H1 (cell line): ENCODE measurements at regions not wholly inside any gene's neighbourhood (a gene's known extent, or its start where the extent isn't known, plus 50 kb on each side); places are given as distances from the start of the nearest gene placed in this dataset.
A peak's percentile ranks its signal among the peaks of the same experiment; 100 is the strongest.

Source experiments
- CTCF ChIA-PET: fragments of 300-600 bp; sonication (Branson Sonifier 250); formaldehyde crosslinking; loops from one replicate; lab custom pipeline; 2021; ENCODE audit not compliant: partially characterized antibody; lab: Charles Lee
- POLR2A ChIA-PET: fragments of 300-600 bp; sonication (Branson Sonifier 250); formaldehyde crosslinking; loops from one replicate; lab custom pipeline; 2021; ENCODE audit warnings: inconsistent platforms; ENCODE audit not compliant: partially characterized antibody; lab: Charles Lee
- DNase-seq, 2 experiments: peaks; one replicate each; pipeline versions ENCODE4 v3.0.0 to v3.0.0-alpha.2; 2010 to 2022; ENCODE audit warnings: low spot score in 2 of 2, low read depth in 1 of 2, mixed read lengths in 1 of 2
- FAIRE-seq: peaks from 2 replicates; lab custom pipeline; 2011; peaks lifted over from hg19 to GRCh38; lab: Jason Lieb, UNC
- H2AFZ ChIP-seq: 2 replicates; pipeline ENCODE4 v1.8.1; 2012; ENCODE audit warnings: low read length, inconsistent platforms
- H2AK5ac ChIP-seq: 2 replicates; pipeline ENCODE4 v1.6.1; 2013; ENCODE audit warnings: low read depth, low read length
- H2BK120ac ChIP-seq: replicated peaks from 2 replicates; pipeline ENCODE3; 2013; ENCODE audit warnings: low read depth, low read length, inconsistent platforms
- H2BK12ac ChIP-seq: 2 replicates; pipeline ENCODE4 v1.6.1; 2013; ENCODE audit warnings: low read depth, low read length
- H2BK15ac ChIP-seq: 2 replicates; pipeline ENCODE4 v1.6.1; 2013; ENCODE audit warnings: low read length
- H2BK20ac ChIP-seq: 2 replicates; pipeline ENCODE4 v1.6.1; 2013; ENCODE audit warnings: low read length
- H2BK5ac ChIP-seq: 2 replicates; pipeline ENCODE4 v1.6.1; 2013; ENCODE audit warnings: low read depth, low read length
- H3K14ac ChIP-seq: 2 replicates; pipeline ENCODE4 v1.6.1; 2013; ENCODE audit warnings: inconsistent platforms; ENCODE audit not compliant: insufficient read length
- H3K18ac ChIP-seq: 2 replicates; pipeline ENCODE4 v1.6.1; 2013; ENCODE audit warnings: low read length; ENCODE audit errors: extremely low read depth
- H3K23ac ChIP-seq: 2 replicates; pipeline ENCODE4 v1.6.1; 2013; ENCODE audit warnings: inconsistent platforms; ENCODE audit not compliant: insufficient read length
- H3K23me2 ChIP-seq: 2 replicates; pipeline ENCODE4 v1.6.1; 2013; ENCODE audit warnings: low read depth, low read length
- H3K27ac ChIP-seq: 2 replicates; pipeline ENCODE4 v1.6.1; 2011; ENCODE audit warnings: low read depth, low read length, inconsistent platforms
- H3K27me3 ChIP-seq, 4 experiments: replicated peaks in 1 of 4; 1 replicate in 1 of 4; 2 replicates in 3 of 4; pipeline versions ENCODE4 v1.6.1 to v1.8.1; 2011 to 2013; ENCODE audit warnings: low read length in 3 of 4, mild to moderate bottlenecking in 3 of 4, inconsistent platforms in 2 of 4, mixed read lengths in 2 of 4, moderate library complexity in 1 of 4; ENCODE audit not compliant: control insufficient read depth in 3 of 4, insufficient read depth in 3 of 4; ENCODE audit errors: extremely low read depth in 1 of 4
- H3K36me3 ChIP-seq, 4 experiments: 2 replicates each; pipeline versions ENCODE4 v1.6.1 to v1.8.1; 2011 to 2013; ENCODE audit warnings: mild to moderate bottlenecking in 4 of 4, low read length in 3 of 4, moderate library complexity in 2 of 4, control low read depth in 1 of 4, inconsistent platforms in 1 of 4; ENCODE audit not compliant: insufficient read depth in 4 of 4, control insufficient read depth in 2 of 4
- H3K4ac ChIP-seq: replicated peaks from 2 replicates; pipeline ENCODE3; 2013; ENCODE audit warnings: low read length, low read depth, mixed read lengths, inconsistent platforms; ENCODE audit not compliant: insufficient read length
- H3K4me1 ChIP-seq, 4 experiments: replicated peaks in 1 of 4; 1 replicate in 1 of 4; 2 replicates in 3 of 4; pipeline versions ENCODE4 v1.6.1 to v1.8.1; 2011 to 2013; ENCODE audit warnings: low read length in 3 of 4, inconsistent platforms in 2 of 4, mixed read lengths in 1 of 4; ENCODE audit not compliant: insufficient read depth in 4 of 4, control insufficient read depth in 3 of 4
- H3K4me2 ChIP-seq, 2 experiments: 2 replicates each; pipeline versions ENCODE4 v1.6.1 to v1.8.1; 2011 to 2013; ENCODE audit warnings: low read depth in 2 of 2, low read length in 2 of 2, control low read depth in 1 of 2, inconsistent platforms in 1 of 2, mild to moderate bottlenecking in 1 of 2; ENCODE audit not compliant: insufficient read depth in 1 of 2
- H3K4me3 ChIP-seq, 4 experiments: fragments of 200-600, 300-600 bp in 1 of 4; sonication (generic), shearing (Covaris generic), sonication (Bioruptor Twin) in 1 of 4; 2 replicates each; pipeline versions ENCODE4 v1.5.1 to v1.8.1; 2011 to 2016; ENCODE audit warnings: low read length in 4 of 4, low read depth in 3 of 4, control low read depth in 2 of 4, inconsistent platforms in 2 of 4, mild to moderate bottlenecking in 2 of 4, mixed read lengths in 1 of 4, moderate library complexity in 1 of 4; ENCODE audit not compliant: insufficient read depth in 2 of 4; ENCODE audit errors: extremely low read depth in 1 of 4
- H3K56ac ChIP-seq: replicated peaks from 2 replicates; pipeline ENCODE3; 2013; ENCODE audit warnings: low read depth, mild to moderate bottlenecking, mixed read lengths, low read length, inconsistent platforms; ENCODE audit not compliant: insufficient read length
- H3K79me1 ChIP-seq: 2 replicates; pipeline ENCODE4 v1.6.1; 2013; ENCODE audit warnings: low read depth, low read length, control low read depth
- H3K79me2 ChIP-seq, 2 experiments: 2 replicates each; pipeline versions ENCODE4 v1.6.1 to v1.8.1; 2012 to 2013; ENCODE audit warnings: low read length in 2 of 2, mild to moderate bottlenecking in 2 of 2, inconsistent platforms in 1 of 2; ENCODE audit not compliant: insufficient read depth in 2 of 2, control insufficient read depth in 1 of 2
- H3K9ac ChIP-seq, 4 experiments: replicated peaks in 1 of 4; 1 replicate in 1 of 4; 2 replicates in 3 of 4; pipeline versions ENCODE4 v1.6.1 to v1.8.1; 2011 to 2013; ENCODE audit warnings: low read depth in 3 of 4, low read length in 3 of 4, control low read depth in 2 of 4, mild to moderate bottlenecking in 2 of 4, moderate library complexity in 2 of 4, inconsistent platforms in 1 of 4; ENCODE audit errors: extremely low read depth in 1 of 4
- H3K9me3 ChIP-seq, 2 experiments: 2 replicates each; pipeline versions ENCODE4 v1.6.1 to v1.8.1; 2012 to 2013; ENCODE audit warnings: mild to moderate bottlenecking in 2 of 2, moderate library complexity in 2 of 2, control low read depth in 1 of 2, inconsistent platforms in 1 of 2, low read depth in 1 of 2, low read length in 1 of 2, mixed read lengths in 1 of 2; ENCODE audit not compliant: insufficient read depth in 2 of 2
- H4K20me1 ChIP-seq, 2 experiments: replicated peaks in 1 of 2; 2 replicates each; pipeline versions ENCODE3 to v1.8.1; 2011 to 2013; ENCODE audit warnings: inconsistent platforms in 2 of 2, low read length in 2 of 2, mild to moderate bottlenecking in 1 of 2; ENCODE audit not compliant: insufficient read depth in 2 of 2, control insufficient read depth in 1 of 2
- H4K5ac ChIP-seq: 2 replicates; pipeline ENCODE4 v1.6.1; 2013; ENCODE audit warnings: low read length, low read depth, mixed read lengths, inconsistent platforms; ENCODE audit not compliant: insufficient read length
- H4K8ac ChIP-seq: 2 replicates; pipeline ENCODE4 v1.8.0; 2013; ENCODE audit warnings: mild to moderate bottlenecking, moderate library complexity, low read length, inconsistent platforms; ENCODE audit not compliant: insufficient read depth; ENCODE audit errors: extremely low read depth
- H4K91ac ChIP-seq: replicated peaks from 2 replicates; pipeline ENCODE3; 2013; ENCODE audit warnings: low read length, mixed read lengths, inconsistent platforms; ENCODE audit not compliant: insufficient read length
- BCL11A ChIP-seq, 2 experiments: IDR thresholded peaks; one replicate each; pipeline ENCODE4 v1.6.1; 2011; ENCODE audit warnings: low read depth in 2 of 2, low read length in 2 of 2, mild to moderate bottlenecking in 2 of 2
- POLR2A ChIP-seq, 2 experiments: IDR thresholded peaks; 1 replicate in 1 of 2; 2 replicates in 1 of 2; pipeline ENCODE4 v1.6.1; 2011; ENCODE audit warnings: low read depth in 2 of 2, low read length in 2 of 2, mild to moderate bottlenecking in 2 of 2; ENCODE audit errors: control extremely low read depth in 1 of 2
- RNF2 ChIP-seq: fragments of 200-900, 300-1000 bp; sonication (generic); IDR thresholded peaks from 2 replicates; pipeline ENCODE4 v1.7.1; 2016; ENCODE audit warnings: borderline replicate concordance, low read depth, mild to moderate bottlenecking, antibody characterized with exemption, low read length; ENCODE audit not compliant: poor library complexity, severe bottlenecking; ENCODE audit errors: missing control alignments
- SIX5 ChIP-seq: IDR thresholded peaks from 2 replicates; pipeline ENCODE4 v1.6.1; 2011; ENCODE audit warnings: mild to moderate bottlenecking, low read depth, low read length
- ZNF274 ChIP-seq: IDR thresholded peaks from 2 replicates; pipeline ENCODE4 v1.7.0; 2012; ENCODE audit warnings: low read length, borderline replicate concordance; ENCODE audit errors: extremely low read depth
- WGBS, 2 experiments: shearing (Covaris generic) in 1 of 2; methylation state at CpG; one replicate each; pipeline versions ENCODE4 v1.1.6 to v1.1.7; 2013 to 2015; ENCODE audit warnings: low lambda C conversion rate in 2 of 2, mixed read lengths in 2 of 2, inconsistent platforms in 1 of 2, low coverage in 1 of 2, missing lambda C conversion rate in 1 of 2; ENCODE audit not compliant: insufficient replicate concordance in 2 of 2, insufficient coverage in 1 of 2, insufficient read length in 1 of 2; ENCODE audit errors: extremely low coverage in 1 of 2, missing lambda C conversion rate in 1 of 2; 5-methylcytosine and 5-hydroxymethylcytosine counted together

- Histone ChIP-seq H2BK5ac (no peak overlapping the region), H3K79me2 (no peaks in the 10 kb centered on the region), H3K23ac (no peak overlapping the region), H2BK20ac (no peak overlapping the region), H2BK120ac (no peak overlapping the region), H3K36me3 (no peaks in the 10 kb centered on the region), H3K27ac (no peak overlapping the region), H4K91ac (no peak overlapping the region), H4K8ac (no peak overlapping the region), H2AFZ (0 out of 2 replicates have a peak overlapping the region, but pooled peaks have one; percentile 37), H3K18ac (no peak overlapping the region), H3K4ac (no peak overlapping the region), H4K5ac (no peak overlapping the region), H3K56ac (no peak overlapping the region), H3K79me1 (no peaks in the 10 kb centered on the region), H2BK15ac (no peak overlapping the region), H3K4me3 (no peak overlapping the region), H2BK12ac (no peak overlapping the region)
- WGBS, 2 experiments: 96% methylated on average over 2 of the region's 2 CpGs; no CpG with 5 or more reads in 1 of the 2 experiments
- TF ChIP-seq RNF2: no peak
- TF ChIP-seq SIX5: no peak
- TF ChIP-seq POLR2A (IDR thresholded peaks at IDR 0.05; ENCODE audit: control extremely low read depth in 1 of 2, low read depth in 2 of 2, low read length in 2 of 2): no peak
- TF ChIP-seq ZNF274: no peak
- no peak for TF ChIP-seq BCL11A (IDR thresholded peaks at IDR 0.05; ENCODE audit: low read depth in 2 of 2, low read length in 2 of 2)
- TF ChIP-seq, all 59 proteins: peak for 0
- no peak overlapping the region for H3K14ac ChIP-seq
- POLR2A ChIA-PET: no interaction called here
- no peak overlapping the region for H3K4me2 ChIP-seq
- no peak for FAIRE-seq
- H3K9ac ChIP-seq: no peak overlapping the region
- CTCF ChIA-PET: interaction anchor here (1.2 kb wide), 2 partner anchors 14 to 645 kb away, joined by 4 read pairs; no protein-coding TSS in a partner anchor
- no peak overlapping the region for H2AK5ac ChIP-seq
- DNase-seq: no peak
- no peaks in the 10 kb centered on the region for H4K20me1 ChIP-seq
- no peaks in the 10 kb centered on the region for H3K23me2 ChIP-seq
- H3K9me3 ChIP-seq: no peaks in the 10 kb centered on the region
- H3K27me3 ChIP-seq: no peaks in the 10 kb centered on the region
- H3K4me1 ChIP-seq: no peaks in the 10 kb centered on the region
Observed at GRCh38 chr4:120225527-120225926, 158.9 kb upstream of the MAD2L1 start.
